ELF-1 (cell line): ENCODE measurements at regions not wholly inside any gene's neighbourhood (a gene's known extent, or its start where the extent isn't known, plus 50 kb on each side); places are given as distances from the start of the nearest gene placed in this dataset.
"Not testable (repeated sequence)": the region's sequence is repeated elsewhere in the genome, so short reads cannot be mapped to it uniquely, and the experiment has no call there.

Experiments
- DNase-seq: peaks from one replicate; pipeline ENCODE4 v3.0.0-alpha.2; 2016; ENCODE audit warnings: low read depth, low spot score

DNA sequence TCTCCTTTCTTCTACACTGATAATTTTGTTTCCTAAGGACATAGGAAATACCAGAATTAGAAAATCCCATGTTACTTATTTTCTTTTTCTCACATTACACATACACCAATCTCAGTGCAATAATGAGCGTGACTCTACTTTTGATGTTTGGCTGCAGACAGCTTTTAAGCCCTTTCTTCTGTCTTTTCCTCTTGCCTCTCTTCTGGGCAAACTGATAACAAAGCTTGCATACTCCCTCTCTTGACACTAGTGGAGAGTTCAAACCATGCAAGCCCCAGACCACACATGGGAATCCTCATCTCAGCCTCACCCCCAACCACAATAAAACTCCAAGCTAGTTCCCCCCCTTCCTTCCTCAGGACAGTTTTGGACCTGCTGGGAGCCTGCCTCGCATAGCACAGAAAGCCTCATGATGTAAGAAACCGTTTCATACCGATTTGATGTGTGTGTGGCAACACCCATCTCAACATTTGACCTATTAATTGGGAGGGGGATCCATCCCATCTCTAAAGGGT is 161.9 kb downstream of the EMP1 start:
- no peak for DNase-seq

DNA sequence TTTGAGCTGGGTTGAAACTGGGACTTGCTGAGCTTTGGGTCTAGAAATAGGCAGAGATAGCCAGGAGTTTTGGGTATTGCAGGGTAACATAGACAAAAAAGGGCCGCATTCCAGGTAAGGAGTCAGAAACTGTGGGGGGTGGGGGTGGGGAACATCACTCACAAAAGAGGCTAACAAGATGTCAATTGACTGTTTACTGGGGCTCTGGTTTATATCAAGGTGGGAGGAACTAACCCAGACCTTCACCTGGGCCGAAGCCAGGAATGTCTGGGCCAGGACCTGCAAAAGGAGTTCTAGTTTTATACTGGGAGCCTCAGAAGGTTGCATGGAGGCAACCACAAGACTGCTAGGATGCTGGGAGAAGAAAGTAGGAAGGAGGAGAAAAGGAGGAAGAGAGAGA is 154.4 kb downstream of the EMP1 start:
- DNase-seq = peak; percentile 63

DNA sequence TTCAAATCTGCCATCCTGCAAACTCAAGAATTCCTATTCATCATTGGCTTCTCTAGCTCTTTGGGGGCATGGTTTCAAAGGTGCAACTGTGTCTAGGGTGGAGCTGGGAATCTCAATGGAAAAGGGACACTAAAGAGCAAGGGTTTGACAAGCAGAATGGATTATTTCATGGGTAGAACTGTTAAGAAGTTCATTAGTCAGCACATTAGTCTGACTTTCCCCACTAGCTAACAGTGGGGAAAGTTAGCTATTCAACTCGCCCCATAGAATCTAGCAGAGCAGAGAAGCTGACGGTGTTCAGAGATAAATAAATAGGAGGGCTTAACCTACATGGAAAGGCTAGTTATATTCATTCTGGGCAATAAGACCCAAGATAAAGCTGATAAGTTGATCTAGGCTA is 153.9 kb downstream of the EMP1 start:
- DNase-seq = no peak

DNA sequence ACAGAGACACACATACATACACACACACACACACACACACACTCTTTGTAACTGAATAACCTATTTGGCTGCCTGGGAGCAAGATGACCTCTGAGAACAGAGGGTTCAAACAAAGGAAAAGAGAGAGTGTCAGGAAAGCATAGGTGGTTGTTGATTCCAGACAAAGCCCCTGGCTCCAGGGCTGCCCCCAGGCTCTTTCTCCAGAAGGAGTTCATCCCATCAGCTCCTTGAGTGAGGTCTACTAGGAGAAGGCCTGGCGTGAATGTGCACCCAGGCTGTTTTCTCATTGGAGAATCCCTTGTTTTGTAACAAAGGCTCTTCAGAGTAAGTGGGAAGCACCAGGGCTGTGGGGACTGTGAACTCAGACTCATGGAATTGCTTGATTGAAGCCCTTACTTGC is 151.9 kb downstream of the EMP1 start:
- peak; percentile 80 for DNase-seq

DNA sequence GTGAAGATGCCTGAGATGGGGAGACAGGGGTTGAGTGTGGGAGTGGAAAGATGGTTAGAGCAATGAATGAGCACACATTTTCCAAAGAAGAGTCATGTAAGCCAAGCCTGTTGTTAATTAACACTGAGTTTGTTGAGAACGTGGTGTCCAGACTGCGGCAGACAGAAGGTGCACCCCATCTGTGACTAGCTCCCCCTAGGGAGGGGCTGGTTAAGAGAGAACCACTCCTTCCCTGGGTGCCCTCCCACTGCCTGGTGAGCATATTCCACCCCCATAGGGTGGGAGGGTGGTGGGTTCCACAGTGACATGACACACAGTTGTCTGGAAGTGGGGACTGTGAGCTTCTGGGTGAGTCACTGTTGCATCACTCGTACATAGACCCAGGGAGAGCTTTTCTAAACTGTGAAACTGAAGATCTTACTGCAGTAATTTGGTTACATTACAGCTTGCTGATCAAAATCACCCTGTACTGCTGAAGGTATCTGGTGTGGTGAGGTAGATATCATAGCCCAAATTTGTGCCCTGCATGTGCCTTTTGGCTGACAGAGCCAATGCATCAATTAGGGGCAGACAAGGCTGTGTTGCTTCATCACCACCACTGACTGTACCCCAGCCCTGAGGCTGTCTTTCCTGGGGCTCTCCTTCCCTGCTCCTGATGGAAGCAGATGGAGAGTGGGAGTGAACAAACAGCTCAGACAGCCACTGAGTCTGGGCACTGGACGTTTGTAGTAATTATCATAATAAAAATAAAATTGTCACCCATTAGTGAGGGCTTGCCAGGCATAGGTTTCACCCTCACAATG is 150.9 kb downstream of the EMP1 start:
- no peak for DNase-seq

DNA sequence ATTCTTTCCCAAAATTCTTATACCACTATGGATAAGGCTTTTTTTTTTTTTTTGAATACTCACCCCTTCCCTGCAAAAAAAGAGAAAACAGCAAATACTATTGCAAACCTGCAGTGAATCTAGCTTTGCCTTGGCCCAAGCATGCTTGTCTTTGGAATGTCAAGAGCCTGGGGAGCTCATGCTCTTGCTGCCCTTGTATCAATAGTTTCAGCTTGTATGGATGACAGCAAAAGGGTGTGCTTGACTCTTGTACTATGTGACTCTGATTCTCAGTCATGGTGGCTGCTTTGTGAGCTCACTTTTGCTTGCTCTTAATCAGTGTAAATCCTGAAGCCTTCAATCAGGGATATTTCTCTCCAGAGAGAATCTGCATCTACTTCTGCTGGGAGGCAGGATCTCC is 149.2 kb downstream of the EMP1 start:
- no peak for DNase-seq

DNA sequence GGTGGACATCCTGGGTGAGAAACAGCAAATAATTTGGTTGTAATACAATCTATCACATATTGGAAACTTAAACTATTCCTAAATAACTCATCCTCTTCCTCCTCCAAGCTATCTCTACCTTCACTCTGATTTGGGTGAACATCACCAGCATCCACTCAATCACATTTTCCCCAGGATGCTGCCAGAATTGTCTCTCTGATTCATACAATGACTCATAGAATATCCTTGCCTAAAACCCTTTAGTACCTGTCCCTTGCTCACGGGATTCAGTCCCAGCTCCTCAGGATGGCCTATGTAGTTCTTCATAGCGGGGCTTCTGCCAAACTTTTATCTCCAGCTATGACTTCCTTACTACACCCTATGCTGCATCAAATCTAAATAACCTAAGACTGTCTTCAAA is 146.8 kb downstream of the EMP1 start:
- no peak for DNase-seq

DNA sequence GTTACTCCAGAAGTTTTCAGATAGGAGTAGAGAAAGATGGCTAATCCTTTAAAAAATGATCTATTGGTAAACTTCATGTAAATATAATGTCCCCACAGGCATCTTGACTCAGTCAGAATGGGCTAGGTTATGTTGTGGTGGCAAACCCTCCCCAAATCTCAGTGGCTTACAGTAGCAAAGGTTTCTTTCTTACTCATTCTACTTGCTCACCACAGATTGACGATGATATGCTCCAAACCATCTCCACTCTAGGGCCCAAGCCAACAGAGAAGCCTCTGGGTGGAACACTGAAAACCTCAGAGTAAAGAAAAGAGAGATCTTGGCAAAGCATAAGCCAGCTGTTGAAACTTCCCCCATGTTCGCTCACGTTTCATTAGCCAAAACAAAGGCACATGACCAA is 146.4 kb downstream of the EMP1 start:
- no peak for DNase-seq

DNA sequence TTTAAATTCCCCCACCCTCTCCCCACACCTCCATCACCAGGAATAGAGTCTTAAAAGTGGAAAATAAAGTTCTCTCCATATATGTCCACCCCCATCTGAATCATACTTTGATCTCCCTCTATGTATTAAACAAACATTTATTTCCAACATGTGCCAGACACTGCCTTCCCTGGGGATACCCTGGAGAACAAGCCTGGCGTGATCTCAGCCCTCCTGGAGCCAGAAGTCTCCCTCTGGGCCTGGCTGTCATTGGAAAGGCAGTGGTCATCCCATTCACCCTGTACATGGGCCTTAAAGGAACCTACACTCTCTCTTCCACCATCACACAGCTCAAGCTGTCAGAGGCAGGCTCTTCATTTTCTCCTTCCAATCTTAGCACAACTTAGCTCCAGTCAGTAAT is 143.6 kb downstream of the EMP1 start:
- no peak for DNase-seq

DNA sequence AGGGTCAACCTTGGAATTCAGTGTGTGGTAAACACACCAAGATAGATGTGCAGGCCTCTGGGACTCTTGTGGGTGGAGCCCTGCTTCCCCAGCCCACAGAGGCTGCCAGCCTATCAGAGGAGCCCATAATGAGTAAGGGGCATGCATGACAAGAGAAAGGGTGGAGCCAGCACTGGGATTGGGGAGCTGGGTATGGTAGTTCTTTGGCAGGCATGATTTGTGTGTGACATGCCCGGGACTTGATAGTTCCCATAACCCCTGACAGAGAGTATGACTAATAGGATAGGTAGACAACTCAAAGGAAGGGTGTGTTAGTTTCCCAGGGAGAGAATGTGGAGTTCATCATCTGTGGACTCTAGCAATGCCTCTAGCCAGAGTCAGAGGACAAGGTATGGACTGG is 143.0 kb downstream of the EMP1 start:
- DNase-seq = peak; percentile 55

DNA sequence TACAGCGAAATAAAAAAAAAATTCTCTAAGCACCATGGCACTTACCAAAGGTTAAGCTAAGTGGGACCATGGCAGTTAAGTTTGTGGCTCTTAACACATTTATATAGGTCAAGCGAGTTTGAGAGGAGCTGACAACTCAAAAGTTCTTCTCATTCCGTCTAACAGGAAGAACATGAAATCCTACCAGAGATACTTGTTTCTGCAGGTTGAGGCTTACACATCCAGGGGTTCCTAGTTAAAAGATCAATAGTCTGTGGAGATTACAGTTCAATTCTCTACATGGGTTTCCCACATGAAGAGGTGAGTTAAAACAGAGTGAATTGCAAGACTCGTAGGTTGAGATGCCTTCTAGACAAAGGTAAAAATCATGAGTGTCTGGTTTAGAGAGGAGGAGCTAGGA is 142.6 kb downstream of the EMP1 start:
- no peak for DNase-seq

DNA sequence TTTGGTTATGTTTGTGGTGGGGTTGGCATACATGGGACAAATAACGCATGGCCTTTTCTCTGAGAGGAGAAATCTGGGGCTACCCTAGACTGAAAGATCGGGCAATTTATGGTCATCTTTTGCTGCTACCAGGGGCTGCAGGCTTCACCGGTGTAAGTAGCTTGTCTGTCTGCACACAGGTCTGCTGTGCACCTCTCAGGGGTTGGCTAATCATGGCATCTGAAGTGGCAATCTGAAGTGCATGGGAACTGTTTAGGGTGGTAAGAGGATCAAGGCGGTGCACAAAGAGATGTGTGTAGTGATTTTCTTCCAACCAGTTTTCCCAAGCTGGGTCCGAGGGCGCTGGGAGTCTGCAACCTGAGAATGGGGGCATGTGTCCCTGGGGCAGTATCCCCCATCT is 141.3 kb downstream of the EMP1 start:
- no peak for DNase-seq

DNA sequence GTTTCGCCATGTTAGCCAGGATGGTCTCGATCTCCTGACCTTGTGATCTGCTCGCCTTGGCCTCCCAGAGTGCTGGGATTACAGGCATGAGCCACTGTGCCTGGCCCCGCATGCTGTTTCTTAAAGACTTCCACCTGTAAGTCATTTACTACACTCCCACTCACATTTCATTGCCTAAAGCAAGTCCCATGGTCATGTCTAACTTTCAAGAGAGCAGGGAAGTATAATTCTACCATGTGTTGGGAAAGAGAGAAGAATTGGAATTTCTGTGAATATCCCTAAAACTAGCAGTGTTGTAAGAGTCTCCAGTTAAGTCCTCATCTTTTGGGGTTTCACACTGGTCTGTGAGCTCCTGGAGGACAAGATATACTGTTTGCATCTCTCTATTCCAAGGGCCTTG is 139.7 kb downstream of the EMP1 start:
- DNase-seq = no peak

DNA sequence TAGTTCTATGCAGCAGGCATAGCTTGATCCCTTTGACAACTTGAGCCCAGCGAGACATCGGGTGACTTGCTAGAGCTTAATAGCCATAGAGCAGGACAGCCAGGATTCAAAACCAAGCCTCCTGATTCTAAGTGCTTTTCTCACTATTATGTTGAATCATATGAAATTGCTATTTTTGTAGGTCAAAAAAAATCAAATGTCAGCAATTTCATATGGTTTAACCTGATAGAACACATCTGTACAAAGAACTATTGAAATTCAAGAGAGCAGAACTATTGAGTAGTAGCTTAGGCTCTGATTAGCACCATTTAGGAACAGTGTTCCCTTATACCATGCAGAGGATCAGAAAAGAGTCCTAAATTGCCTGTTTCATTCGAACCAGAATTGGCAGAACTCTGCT is 132.0 kb downstream of the EMP1 start:
- DNase-seq = no peak

DNA sequence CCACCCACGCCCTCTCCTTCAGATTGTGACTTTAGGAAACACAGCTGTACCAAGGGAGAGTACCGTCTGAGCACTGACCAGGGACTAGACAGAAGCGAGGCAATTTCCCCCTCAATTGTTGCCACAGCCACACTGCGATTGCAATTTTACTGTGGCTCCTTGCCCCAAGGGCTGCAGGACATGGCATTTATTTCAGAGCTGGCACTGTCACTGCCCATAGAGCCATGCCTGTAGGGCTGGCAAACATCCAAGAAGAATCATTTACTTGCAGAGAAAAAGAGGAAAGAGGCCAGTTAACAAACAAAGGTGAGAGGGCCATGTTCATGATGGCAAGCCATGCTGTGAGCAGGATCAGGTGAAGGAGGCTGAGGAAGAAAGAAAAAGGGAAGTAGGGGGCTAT is 129.6 kb downstream of the EMP1 start:
- DNase-seq = no peak

DNA sequence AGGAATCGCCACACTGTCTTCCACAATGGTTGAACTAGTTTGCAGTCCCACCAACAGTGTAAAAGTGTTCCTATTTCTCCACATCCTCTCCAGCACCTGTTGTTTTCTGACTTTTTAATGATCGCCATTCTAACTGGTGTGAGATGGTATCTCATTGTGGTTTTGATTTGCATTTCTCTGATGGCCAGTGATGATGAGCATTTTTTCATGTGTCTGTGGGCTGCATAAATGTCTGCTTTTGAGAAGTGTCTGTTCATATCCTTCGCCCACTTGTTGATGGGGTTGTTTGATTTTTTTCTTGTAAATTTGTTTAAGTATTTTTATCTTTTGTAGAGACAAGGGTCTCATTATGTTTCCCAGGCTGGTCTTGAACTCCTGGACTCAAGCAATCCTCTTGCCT is 128.5 kb downstream of the EMP1 start:
- DNase-seq = not testable (repeated sequence)

DNA sequence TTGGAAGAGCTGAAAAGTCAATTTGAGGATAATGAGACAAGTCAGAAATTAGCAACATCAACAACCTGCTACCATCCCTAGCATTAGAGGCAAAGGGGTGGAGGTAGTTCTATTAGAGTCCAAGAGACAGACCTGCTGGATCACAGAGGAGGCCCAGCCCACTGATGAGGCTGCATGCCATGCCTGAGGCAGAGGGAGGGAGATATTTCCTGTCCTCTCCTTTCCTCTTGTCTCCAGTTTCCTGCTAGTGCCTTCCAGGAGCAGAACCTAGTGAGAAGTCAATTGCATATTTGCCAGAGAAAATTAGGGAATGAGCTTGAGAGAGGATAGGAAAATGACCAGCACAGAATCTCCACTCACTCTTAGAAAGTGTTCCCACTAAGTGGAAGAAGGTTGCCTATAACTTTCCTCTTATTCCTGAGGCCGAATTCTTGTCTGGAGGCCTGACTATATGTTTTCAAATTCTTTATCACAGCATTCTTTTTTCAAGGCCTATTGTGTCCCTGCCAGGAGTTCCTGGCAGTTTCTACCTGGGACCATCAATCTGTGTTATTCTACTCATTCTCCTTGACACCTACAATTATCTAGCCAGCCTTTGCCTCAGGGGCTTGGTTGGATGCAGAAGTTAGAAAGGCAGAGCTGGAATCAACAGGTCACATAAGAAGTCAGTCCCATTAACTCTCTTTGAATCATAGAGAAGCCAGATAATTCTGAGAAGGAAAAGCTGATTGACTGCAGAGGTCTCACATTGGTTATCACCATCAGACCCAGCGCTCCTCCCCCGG is 121.9 kb downstream of the EMP1 start:
- peak; percentile 85 for DNase-seq

DNA sequence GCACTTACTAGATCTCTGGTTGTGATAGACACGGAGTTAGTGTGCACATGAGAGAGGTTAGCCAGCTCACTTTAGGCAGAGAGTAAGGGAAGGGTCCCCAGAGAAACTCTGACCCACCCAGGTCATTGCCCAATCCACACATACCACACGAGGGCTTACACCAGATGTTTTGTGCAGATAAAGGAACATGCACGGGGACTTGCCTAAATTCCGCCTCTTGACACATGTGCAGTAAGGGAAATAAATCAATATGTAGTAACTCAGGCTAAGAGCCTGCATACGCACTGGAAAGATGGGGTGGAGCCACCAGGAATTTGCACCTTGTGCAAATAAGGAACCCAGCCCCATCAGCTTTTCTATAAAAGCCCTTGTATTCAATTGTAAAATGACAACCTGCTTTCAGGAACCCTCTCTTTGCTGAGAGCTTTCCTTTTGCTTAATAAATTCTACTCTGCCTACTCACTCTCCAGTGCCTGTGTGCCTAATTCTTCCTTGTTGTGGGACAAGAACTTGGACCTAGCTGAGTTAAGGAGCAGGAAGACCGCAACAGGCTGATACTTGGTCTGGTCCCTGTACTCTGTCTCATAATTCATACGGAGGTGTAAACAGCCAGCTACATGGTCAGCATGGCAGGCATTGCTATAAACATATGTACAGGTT is 120.2 kb downstream of the EMP1 start:
- DNase-seq = no peak

DNA sequence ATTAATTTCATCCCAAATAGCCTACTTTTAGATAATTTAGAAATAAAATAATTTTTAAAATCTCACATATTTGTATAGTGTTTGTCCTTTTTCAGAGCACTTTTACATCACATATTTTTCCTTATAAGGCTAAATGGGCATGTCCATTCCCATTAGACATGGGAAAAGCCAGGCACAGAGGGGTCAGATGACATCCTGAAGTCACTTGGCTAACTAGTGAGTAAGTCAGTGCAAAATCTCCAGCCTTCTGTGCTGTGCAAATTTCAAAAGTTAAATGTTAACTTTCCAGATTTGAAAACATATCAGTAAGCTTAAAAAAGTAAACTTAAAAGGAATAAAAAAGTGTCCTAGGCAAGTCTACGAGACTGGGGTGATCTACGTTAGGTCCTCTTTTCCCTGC is 117.4 kb downstream of the EMP1 start:
- no peak for DNase-seq

DNA sequence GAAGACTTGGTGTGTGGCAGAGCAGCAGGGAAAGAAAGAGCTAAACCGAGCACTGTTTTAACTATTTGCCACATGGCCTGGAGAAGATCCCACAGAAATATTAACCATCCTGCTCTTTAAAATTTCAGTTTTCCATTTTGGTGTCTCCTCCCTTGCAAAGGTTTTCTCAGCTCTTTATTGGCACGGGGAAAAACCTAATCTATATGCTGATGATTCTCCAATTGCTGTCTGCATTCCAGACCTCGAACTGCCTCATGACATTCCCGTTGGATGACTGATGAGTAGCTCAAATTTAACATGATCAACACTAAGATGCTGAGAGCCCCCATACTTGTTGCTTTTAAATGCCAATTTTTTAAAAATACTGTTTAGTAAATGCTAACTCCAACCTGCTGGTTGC is 115.0 kb downstream of the EMP1 start:
- no peak for DNase-seq

DNA sequence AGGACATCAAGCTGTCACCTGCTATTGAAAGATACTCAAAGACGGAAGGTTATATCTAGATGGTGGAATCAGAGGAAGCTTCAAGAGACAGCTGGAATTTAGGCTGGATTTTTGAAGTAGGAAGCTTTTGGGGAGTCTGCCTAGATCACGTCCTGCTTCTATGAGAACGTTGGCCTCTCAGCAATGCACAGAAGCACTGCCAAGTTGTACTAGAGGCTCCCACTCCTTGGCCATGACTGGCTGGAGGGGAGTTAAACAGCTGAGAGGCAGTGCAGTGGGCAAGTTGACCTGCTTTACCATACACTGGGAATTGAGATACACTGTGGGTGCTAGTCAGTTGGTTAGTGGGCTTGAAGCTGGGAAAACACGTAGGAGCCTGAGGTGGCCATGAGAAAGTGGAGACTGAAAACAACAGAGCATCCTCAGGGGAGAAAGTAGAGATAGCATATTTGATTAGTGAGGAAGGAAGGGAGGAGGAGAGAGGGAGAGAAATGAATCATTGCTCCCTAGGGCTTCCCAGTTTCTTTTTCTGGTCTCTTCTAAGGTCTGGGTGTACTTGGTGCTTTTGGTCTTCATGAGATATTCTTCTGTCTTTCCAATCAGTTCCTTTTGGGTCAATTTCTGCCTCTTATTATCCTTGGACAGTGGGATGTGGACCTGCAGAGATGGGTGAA is 110.8 kb downstream of the EMP1 start:
- DNase-seq = no peak

DNA sequence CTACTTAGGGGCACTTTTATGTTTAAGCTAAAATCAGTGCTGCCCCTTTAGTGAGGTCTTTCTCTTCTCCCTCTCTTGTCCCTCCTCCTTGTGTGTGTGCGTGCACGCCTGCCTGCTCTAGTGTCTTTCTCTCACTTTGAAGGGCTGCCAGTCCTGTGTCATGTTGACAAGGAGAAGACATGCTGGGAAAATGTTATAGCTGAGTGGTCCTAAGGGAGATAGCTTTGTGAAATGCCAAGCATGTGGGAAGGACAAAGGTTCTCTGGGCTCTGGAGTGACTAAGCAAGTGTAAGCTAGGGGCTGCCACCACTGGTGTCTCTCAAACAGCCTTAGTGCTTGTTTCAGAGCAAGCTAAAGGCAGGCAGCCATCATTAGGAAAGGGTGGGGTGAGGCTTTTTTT is 108.4 kb downstream of the EMP1 start:
- DNase-seq = no peak
